HCT116 (cell line): ENCODE measurements at regions not wholly inside any gene's neighbourhood (a gene's known extent, or its start where the extent isn't known, plus 50 kb on each side); places are given as distances from the start of the nearest gene placed in this dataset.
A peak's percentile ranks its signal among the peaks of the same experiment; 100 is the strongest.

ENCODE experiments used
- ATAC-seq: fragments of 200-7000 bp; cut with Tn5 transposase; 2 replicates; pipeline ENCODE4 v1.9.1; 2020; ENCODE audit warnings: mild to moderate bottlenecking, moderate library complexity
- BruUV-seq: library from RNA; stranded (reverse); fragments of 400-500 nt; replicated peaks from 2 replicates; lab custom pipeline; 2021; lab: Mats Ljungman, UMichigan
- CTCF ChIA-PET: fragments of 300-600 bp; sonication (Branson Sonifier 250); formaldehyde crosslinking; loops from one replicate; lab custom pipeline; 2021; ENCODE audit warnings: antibody characterized with exemption; lab: Charles Lee
- POLR2A ChIA-PET: fragments of 300-600, 350-600 bp; sonication (Branson Sonifier 250); formaldehyde crosslinking; loops from one replicate; lab custom pipeline; 2021; ENCODE audit warnings: antibody characterized with exemption; lab: Charles Lee
- RAD21 ChIA-PET, 2 experiments: fragments of 300-600 bp; sonication (Branson Sonifier 250); formaldehyde crosslinking; loops; one replicate each; lab custom pipeline; 2023; ENCODE audit warnings: low total read pairs in 2 of 2; ENCODE audit not compliant: uncharacterized antibody in 2 of 2, unreplicated experiment in 2 of 2, low non-redundant PET in 1 of 2; lab: Charles Lee
- DNase-seq: peaks from one replicate; pipeline ENCODE4 v3.0.0-alpha.2; 2010; ENCODE audit warnings: low read depth, low spot score
- H2AFZ ChIP-seq: fragments of 200-600 bp; shearing (Covaris generic), sonication (generic); 2 replicates; pipeline ENCODE4 v1.6.1; 2017; ENCODE audit warnings: low read depth, mixed run types, mixed read lengths, antibody characterized with exemption, low read length; ENCODE audit not compliant: poor library complexity, severe bottlenecking
- H3K27ac ChIP-seq: 2 replicates; pipeline ENCODE4 v1.5.1; 2012; ENCODE audit warnings: low read depth, low read length
- H3K27me3 ChIP-seq: fragments of 200-600 bp; sonication (generic); 2 replicates; pipeline ENCODE4 v1.6.1; 2016; ENCODE audit warnings: mixed run types, low read length, mixed read lengths; ENCODE audit not compliant: insufficient read depth
- H3K36me3 ChIP-seq, 2 experiments: fragments of 200-500 bp in 1 of 2; fragments of 200-600 bp in 1 of 2; sonication (Bioruptor generic) in 1 of 2; sonication (generic) in 1 of 2; 2 replicates each; pipeline versions ENCODE4 v1.5.1 to v1.6.1; 2014 to 2016; ENCODE audit warnings: low read length in 2 of 2, inconsistent platforms in 1 of 2, mixed read lengths in 1 of 2, mixed run types in 1 of 2; ENCODE audit not compliant: insufficient read depth in 2 of 2, control insufficient read depth in 1 of 2
- H3K4me1 ChIP-seq, 2 experiments: fragments of 200-600 bp in 1 of 2; sonication (generic) in 1 of 2; 2 replicates each; pipeline versions ENCODE4 v1.5.1 to v1.6.1; 2012 to 2017; ENCODE audit warnings: low read length in 2 of 2, inconsistent platforms in 1 of 2, mild to moderate bottlenecking in 1 of 2, mixed read lengths in 1 of 2, mixed run types in 1 of 2, moderate library complexity in 1 of 2; ENCODE audit not compliant: insufficient read depth in 2 of 2, control insufficient read depth in 1 of 2
- H3K4me2 ChIP-seq: fragments of 200-600 bp; sonication (generic); 2 replicates; pipeline ENCODE4 v1.6.1; 2017; ENCODE audit warnings: mixed run types, low read length, mixed read lengths
- H3K4me3 ChIP-seq, 2 experiments: fragments of 200-600 bp in 1 of 2; sonication (generic) in 1 of 2; replicated peaks in 1 of 2; 2 replicates each; pipeline ENCODE4 v1.5.1; 2011 to 2016; ENCODE audit warnings: low read length in 2 of 2, control low read depth in 1 of 2, low read depth in 1 of 2, mild to moderate bottlenecking in 1 of 2, mixed read lengths in 1 of 2, mixed run types in 1 of 2
- H3K79me2 ChIP-seq: fragments of 200-600 bp; sonication (generic); 2 replicates; pipeline ENCODE4 v1.6.1; 2017; ENCODE audit warnings: mild to moderate bottlenecking, mixed run types, low read length, moderate library complexity, mixed read lengths; ENCODE audit not compliant: insufficient read depth
- H3K9ac ChIP-seq: fragments of 200-600 bp; sonication (generic); 2 replicates; pipeline ENCODE4 v1.6.1; 2016; ENCODE audit warnings: low read length, mixed read lengths
- H3K9me2 ChIP-seq: fragments of 200-600 bp; sonication (generic), shearing (Covaris generic); 2 replicates; pipeline ENCODE4 v1.6.1; 2017; ENCODE audit warnings: mixed run types, mild to moderate bottlenecking, moderate library complexity; ENCODE audit not compliant: insufficient read depth
- H3K9me3 ChIP-seq, 2 experiments: fragments of 200-500 bp in 1 of 2; fragments of 200-600 bp in 1 of 2; sonication (Bioruptor generic) in 1 of 2; sonication (generic) in 1 of 2; 2 replicates each; pipeline ENCODE4 v1.6.1; 2014 to 2017; ENCODE audit warnings: low read length in 2 of 2, mixed read lengths in 2 of 2, inconsistent platforms in 1 of 2, low read depth in 1 of 2, mild to moderate bottlenecking in 1 of 2, mixed run types in 1 of 2, moderate library complexity in 1 of 2; ENCODE audit not compliant: control insufficient read depth in 1 of 2, insufficient read depth in 1 of 2
- H4K20me1 ChIP-seq: fragments of 200-600 bp; sonication (generic), shearing (Covaris generic); 2 replicates; pipeline ENCODE4 v1.6.1; 2017; ENCODE audit warnings: mixed run types, mild to moderate bottlenecking, moderate library complexity; ENCODE audit not compliant: insufficient read depth
- ATF3 ChIP-seq: IDR thresholded peaks from 2 replicates; pipeline ENCODE4 v1.6.1; 2012
- CBX3 ChIP-seq: IDR thresholded peaks from 2 replicates; pipeline ENCODE4 v1.6.1; 2012; ENCODE audit warnings: low read depth
- EZH2phosphoT487 ChIP-seq: fragments of 200-600 bp; IDR thresholded peaks from 2 replicates; pipeline ENCODE4 v1.6.1; 2018; ENCODE audit warnings: antibody characterized with exemption, borderline replicate concordance
- FOSL1 ChIP-seq: IDR thresholded peaks from 2 replicates; pipeline ENCODE4 v1.6.1; 2012; ENCODE audit warnings: low read depth
- JUND ChIP-seq: IDR thresholded peaks from 2 replicates; pipeline ENCODE4 v1.6.1; 2012
- MAX ChIP-seq: IDR thresholded peaks from 2 replicates; pipeline ENCODE4 v1.6.1; 2012
- POLR2A ChIP-seq: IDR thresholded peaks from 2 replicates; pipeline ENCODE4 v1.7.0; 2011; ENCODE audit warnings: borderline replicate concordance; ENCODE audit not compliant: insufficient read depth, insufficient read length; ENCODE audit errors: extremely low read depth
- POLR2AphosphoS5 ChIP-seq: IDR thresholded peaks from 2 replicates; pipeline ENCODE4 v1.6.1; 2011; ENCODE audit warnings: mild to moderate bottlenecking, low read depth, low read length, moderate library complexity
- RAD21 ChIP-seq: IDR thresholded peaks from 2 replicates; pipeline ENCODE4 v1.6.1; 2012; ENCODE audit warnings: low read depth, mild to moderate bottlenecking
- REST ChIP-seq: IDR thresholded peaks from 2 replicates; pipeline ENCODE4 v1.6.1; 2012; ENCODE audit warnings: low read depth
- SIN3A ChIP-seq: IDR thresholded peaks from 2 replicates; pipeline ENCODE4 v1.6.1; 2012; ENCODE audit warnings: low read depth
- SRF ChIP-seq: IDR thresholded peaks from 2 replicates; pipeline ENCODE4 v1.6.1; 2012; ENCODE audit warnings: low read depth
- YY1 ChIP-seq: IDR thresholded peaks from 2 replicates; pipeline ENCODE4 v1.6.1; 2011; ENCODE audit warnings: low read length, low read depth, moderate library complexity, mild to moderate bottlenecking; ENCODE audit not compliant: insufficient replicate concordance; ENCODE audit errors: extremely low read depth
- ZBTB33 ChIP-seq: IDR thresholded peaks from 2 replicates; pipeline ENCODE4 v1.6.1; 2011; ENCODE audit warnings: mild to moderate bottlenecking, low read length, moderate library complexity; ENCODE audit not compliant: insufficient replicate concordance; ENCODE audit errors: extremely low read depth
- intact Hi-C: fragments of 100-400 bp; cut with micrococcal nuclease; formaldehyde crosslinking; loops from 2 replicates; pipeline ENCODE4 v1.10.0; 2022

GRCh38 chr3:43183456-43183855, 77.6 kb upstream of the POMGNT2 start:
- no peak overlapping the region for H2AFZ ChIP-seq
- no peak overlapping the region for H3K9ac ChIP-seq
- TF ChIP-seq ZBTB33 (no peak), ATF3 (no peak), EZH2phosphoT487 (no peak), JUND (no peak), POLR2AphosphoS5 (no peak), SIN3A (no peak), SRF (no peak)
- no peak overlapping the region for H3K27ac ChIP-seq
- no peaks in the 10 kb centered on the region for H3K27me3 ChIP-seq
- ATAC-seq: no peak
- RAD21 ChIA-PET: no interaction called here
- DNase-seq: no peak
- H3K79me2 ChIP-seq: no peaks in the 10 kb centered on the region
- intact Hi-C loops: no loop called here
- POLR2A ChIA-PET: no interaction called here
- no peaks in the 10 kb centered on the region for H4K20me1 ChIP-seq
- no peak overlapping the region for H3K4me2 ChIP-seq
- H3K9me2 ChIP-seq: no peaks in the 10 kb centered on the region
- no peaks in the 10 kb centered on the region for H3K9me3 ChIP-seq
- no TSS peak for BruUV-seq
- no peaks in the 10 kb centered on the region for H3K36me3 ChIP-seq
- no peak overlapping the region for H3K4me3 ChIP-seq
- CTCF ChIA-PET: no interaction called here
- H3K4me1 ChIP-seq: peaks cover 4 to 33% of the 10 kb centered on the region in 2 experiments; a peak in 2 of 4 replicates

- no peak overlapping the region for H3K27ac ChIP-seq
- no TSS peak for BruUV-seq
- no peaks in the 10 kb centered on the region for H3K9me2 ChIP-seq
- peak overlapping the region; percentile 57 for H3K4me2 ChIP-seq
- H4K20me1 ChIP-seq: no peaks in the 10 kb centered on the region
- intact Hi-C loops: no loop called here
- ChIA-PET POLR2A (no interaction called here), RAD21 (no interaction called here), CTCF (no interaction called here)
- H2AFZ ChIP-seq: no peak overlapping the region
- no peaks in the 10 kb centered on the region for H3K9me3 ChIP-seq
- no peak overlapping the region for H3K9ac ChIP-seq
- ATAC-seq: peak; percentile 30; the same call in 1 of the 2 replicates
- DNase-seq: no peak
- H3K4me1 ChIP-seq: peaks cover 4 to 46% of the 10 kb centered on the region in 2 experiments; a peak in 2 of 4 replicates
- H3K79me2 ChIP-seq: no peaks in the 10 kb centered on the region
- H3K27me3 ChIP-seq: no peaks in the 10 kb centered on the region
- no peak overlapping the region for H3K4me3 ChIP-seq
- no peaks in the 10 kb centered on the region for H3K36me3 ChIP-seq
- TF ChIP-seq YY1 (no peak), CBX3 (peak; percentile 84), REST (no peak), ATF3 (no peak), FOSL1 (peak; percentile 72), RAD21 (0 out of 2 replicates have a peak, but pooled peaks have one; percentile 2), POLR2AphosphoS5 (no peak), POLR2A (no peak), EZH2phosphoT487 (no peak), JUND (peak; percentile 69), MAX (peak; percentile 90), SIN3A (no peak)
Observed at GRCh38 chr3:43181202-43181821, 75.4 kb upstream of the POMGNT2 start.
